ENCODE measurements at regions not wholly inside any gene's neighbourhood (a gene's known extent, or its start where the extent isn't known, plus 50 kb on each side); places are given as distances from the start of the nearest gene placed in this dataset.

DNA sequence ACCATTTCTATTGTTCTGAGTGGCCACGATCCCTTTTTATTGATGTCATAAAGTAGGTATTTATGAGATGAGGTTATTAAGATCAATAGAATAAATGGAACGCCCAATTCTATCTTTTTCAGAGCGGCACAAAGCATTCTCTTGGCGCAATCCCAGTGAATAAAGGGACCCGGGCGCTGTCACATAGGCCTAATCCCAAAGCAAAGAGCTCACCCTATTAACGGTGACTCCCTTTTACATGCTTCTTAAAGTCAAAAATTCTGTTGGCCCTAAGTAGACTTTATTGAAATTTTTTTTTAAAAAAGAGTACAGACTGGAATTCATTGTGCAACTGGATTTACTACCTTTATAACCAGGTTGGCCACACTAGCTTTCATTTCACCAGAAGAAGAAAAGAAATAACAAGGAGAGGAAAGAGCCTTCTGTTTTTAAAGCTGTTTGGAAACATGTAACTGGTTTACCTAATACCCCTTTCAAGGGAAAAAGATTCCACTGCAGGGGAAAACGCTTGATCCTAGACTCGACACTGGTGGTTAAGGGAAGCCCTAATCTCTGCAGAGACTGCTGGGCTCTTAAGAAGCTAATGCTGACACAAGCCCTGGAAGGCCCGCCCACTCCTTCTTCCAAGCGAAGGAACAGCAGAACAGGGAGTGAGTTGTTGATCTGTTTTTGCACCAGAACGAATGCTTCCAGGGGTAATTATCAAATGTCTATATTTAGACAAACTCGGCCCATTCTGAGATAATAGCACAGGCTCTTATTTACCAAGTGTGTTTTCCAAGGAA lies 381.2 kb downstream of the BCL11B start:
- Histone ChIP-seq H3K4me3 (ENCODE audit: low read depth in 2 of 2, low read length in 1 of 2) (no peak overlapping the region), H3K36me3 (replicated peaks in 1 of 2; ENCODE audit: control insufficient read depth in 1 of 2, insufficient read depth in 2 of 2, low read length in 1 of 2) (no peaks in the 10 kb centered on the region), H3K4me1 (ENCODE audit: control insufficient read depth in 1 of 2, insufficient read depth in 2 of 2, low read depth in 1 of 2, low read length in 1 of 2) (no peaks in the 10 kb centered on the region), H3K9me3 (no peaks in the 10 kb centered on the region), H2AFZ (ENCODE audit: low read depth) (no peak overlapping the region), H3F3A (replicated peaks; ENCODE audit: insufficient read depth) (no peaks in the 10 kb centered on the region), H3K4me2 (no peak overlapping the region), H4K20me1 (ENCODE audit: insufficient read depth) (no peaks in the 10 kb centered on the region), H3K79me2 (ENCODE audit: insufficient read depth) (no peaks in the 10 kb centered on the region), H3K9ac (no peak overlapping the region), H3K27ac (ENCODE audit: low read depth in 2 of 2, low read length in 1 of 2) (no peak overlapping the region), H3K27me3 (ENCODE audit: insufficient read depth) (peaks cover 45% of the 10 kb centered on the region), H3K9me2 (no peaks in the 10 kb centered on the region)
- ChIA-PET CTCF (interaction anchor here (0.7 kb wide), 1 partner anchor 10 kb away, joined by 3 read pairs; no protein-coding TSS in a partner anchor), POLR2A (no interaction called here)
- 7% methylated on average over 13 of the region's 13 CpGs for WGBS (ENCODE audit: low lambda C conversion rate)
- TF ChIP-seq FOXM1 (IDR thresholded peaks at IDR 0.05; ENCODE audit: low read depth): no peak
- TF ChIP-seq, protein P1, sequence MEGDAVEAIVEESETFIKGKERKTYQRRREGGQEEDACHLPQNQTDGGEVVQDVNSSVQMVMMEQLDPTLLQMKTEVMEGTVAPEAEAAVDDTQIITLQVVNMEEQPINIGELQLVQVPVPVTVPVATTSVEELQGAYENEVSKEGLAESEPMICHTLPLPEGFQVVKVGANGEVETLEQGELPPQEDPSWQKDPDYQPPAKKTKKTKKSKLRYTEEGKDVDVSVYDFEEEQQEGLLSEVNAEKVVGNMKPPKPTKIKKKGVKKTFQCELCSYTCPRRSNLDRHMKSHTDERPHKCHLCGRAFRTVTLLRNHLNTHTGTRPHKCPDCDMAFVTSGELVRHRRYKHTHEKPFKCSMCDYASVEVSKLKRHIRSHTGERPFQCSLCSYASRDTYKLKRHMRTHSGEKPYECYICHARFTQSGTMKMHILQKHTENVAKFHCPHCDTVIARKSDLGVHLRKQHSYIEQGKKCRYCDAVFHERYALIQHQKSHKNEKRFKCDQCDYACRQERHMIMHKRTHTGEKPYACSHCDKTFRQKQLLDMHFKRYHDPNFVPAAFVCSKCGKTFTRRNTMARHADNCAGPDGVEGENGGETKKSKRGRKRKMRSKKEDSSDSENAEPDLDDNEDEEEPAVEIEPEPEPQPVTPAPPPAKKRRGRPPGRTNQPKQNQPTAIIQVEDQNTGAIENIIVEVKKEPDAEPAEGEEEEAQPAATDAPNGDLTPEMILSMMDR (IDR thresholded peaks at IDR 0.05): no peak
- TF ChIP-seq, protein P2, sequence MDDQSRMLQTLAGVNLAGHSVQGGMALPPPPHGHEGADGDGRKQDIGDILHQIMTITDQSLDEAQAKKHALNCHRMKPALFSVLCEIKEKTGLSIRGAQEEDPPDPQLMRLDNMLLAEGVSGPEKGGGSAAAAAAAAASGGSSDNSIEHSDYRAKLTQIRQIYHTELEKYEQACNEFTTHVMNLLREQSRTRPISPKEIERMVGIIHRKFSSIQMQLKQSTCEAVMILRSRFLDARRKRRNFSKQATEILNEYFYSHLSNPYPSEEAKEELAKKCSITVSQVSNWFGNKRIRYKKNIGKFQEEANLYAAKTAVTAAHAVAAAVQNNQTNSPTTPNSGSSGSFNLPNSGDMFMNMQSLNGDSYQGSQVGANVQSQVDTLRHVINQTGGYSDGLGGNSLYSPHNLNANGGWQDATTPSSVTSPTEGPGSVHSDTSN (IDR thresholded peaks at IDR 0.05): no peak
- no peak for TF ChIP-seq GABPA (IDR thresholded peaks at IDR 0.05; ENCODE audit: low read depth)
- no peak for TF ChIP-seq FOSL2 (IDR thresholded peaks at IDR 0.05; ENCODE audit: borderline replicate concordance, low read depth)
- TF ChIP-seq, protein P3, sequence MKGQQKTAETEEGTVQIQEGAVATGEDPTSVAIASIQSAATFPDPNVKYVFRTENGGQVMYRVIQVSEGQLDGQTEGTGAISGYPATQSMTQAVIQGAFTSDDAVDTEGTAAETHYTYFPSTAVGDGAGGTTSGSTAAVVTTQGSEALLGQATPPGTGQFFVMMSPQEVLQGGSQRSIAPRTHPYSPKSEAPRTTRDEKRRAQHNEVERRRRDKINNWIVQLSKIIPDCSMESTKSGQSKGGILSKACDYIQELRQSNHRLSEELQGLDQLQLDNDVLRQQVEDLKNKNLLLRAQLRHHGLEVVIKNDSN (IDR thresholded peaks at IDR 0.05; ENCODE audit: borderline replicate concordance, low read depth): no peak
- no peak for DNase-seq

DNA sequence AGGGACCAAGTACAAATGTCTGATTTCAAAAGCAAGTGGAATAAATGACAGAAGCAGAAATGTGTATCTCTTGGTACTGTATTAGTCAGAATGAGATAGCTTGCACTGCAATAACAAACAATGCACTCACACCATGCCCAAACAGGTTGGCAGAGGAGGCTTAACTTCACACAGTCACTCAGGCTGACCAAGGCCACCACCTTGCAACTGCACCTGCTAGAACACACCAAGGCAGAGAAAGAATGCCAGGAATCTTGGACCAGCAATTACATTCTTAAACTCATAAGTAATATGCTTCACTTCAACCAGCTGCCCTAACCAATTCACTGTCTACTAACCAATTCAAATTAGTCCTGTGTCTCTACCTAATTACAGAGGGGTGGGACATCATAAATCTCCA lies 378.3 kb downstream of the BCL11B start:
- no peaks in the 10 kb centered on the region for H3K9me3 ChIP-seq
- no peaks in the 10 kb centered on the region for H4K20me1 ChIP-seq (ENCODE audit: insufficient read depth)
- H3K4me2 ChIP-seq: no peak overlapping the region
- H3F3A ChIP-seq (replicated peaks; ENCODE audit: insufficient read depth): no peaks in the 10 kb centered on the region
- no peaks in the 10 kb centered on the region for H3K79me2 ChIP-seq (ENCODE audit: insufficient read depth)
- H2AFZ ChIP-seq (ENCODE audit: low read depth): no peak overlapping the region
- no peak for TF ChIP-seq FOSL2 (IDR thresholded peaks at IDR 0.05; ENCODE audit: borderline replicate concordance, low read depth)
- TF ChIP-seq NFIC (IDR thresholded peaks at IDR 0.05; ENCODE audit: borderline replicate concordance): no peak
- no peak for TF ChIP-seq CHD2 (IDR thresholded peaks at IDR 0.05; ENCODE audit: low read length, partially characterized antibody)
- TF ChIP-seq, protein P4, sequence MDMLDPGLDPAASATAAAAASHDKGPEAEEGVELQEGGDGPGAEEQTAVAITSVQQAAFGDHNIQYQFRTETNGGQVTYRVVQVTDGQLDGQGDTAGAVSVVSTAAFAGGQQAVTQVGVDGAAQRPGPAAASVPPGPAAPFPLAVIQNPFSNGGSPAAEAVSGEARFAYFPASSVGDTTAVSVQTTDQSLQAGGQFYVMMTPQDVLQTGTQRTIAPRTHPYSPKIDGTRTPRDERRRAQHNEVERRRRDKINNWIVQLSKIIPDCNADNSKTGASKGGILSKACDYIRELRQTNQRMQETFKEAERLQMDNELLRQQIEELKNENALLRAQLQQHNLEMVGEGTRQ (IDR thresholded peaks at IDR 0.05; ENCODE audit: borderline replicate concordance, low read depth, low read length): no peak
- TF ChIP-seq RXRA (IDR thresholded peaks at IDR 0.05; ENCODE audit: borderline replicate concordance, low read depth): no peak
- TF ChIP-seq GATA2 (CRISPR knock-in tag; IDR thresholded peaks at IDR 0.05): no peak
- no peak for TF ChIP-seq RAD21 (IDR thresholded peaks at IDR 0.05; ENCODE audit: low read length)
- no peak for TF ChIP-seq POLR2AphosphoS5 (IDR thresholded peaks at IDR 0.05; ENCODE audit: low read depth, low read length)
- TF ChIP-seq, protein P3 (IDR thresholded peaks at IDR 0.05; ENCODE audit: borderline replicate concordance, low read depth): no peak
- TF ChIP-seq, protein P5, sequence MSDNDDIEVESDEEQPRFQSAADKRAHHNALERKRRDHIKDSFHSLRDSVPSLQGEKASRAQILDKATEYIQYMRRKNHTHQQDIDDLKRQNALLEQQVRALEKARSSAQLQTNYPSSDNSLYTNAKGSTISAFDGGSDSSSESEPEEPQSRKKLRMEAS (IDR thresholded peaks at IDR 0.05; ENCODE audit: low read depth): no peak
- TF ChIP-seq RFX5 (IDR thresholded peaks at IDR 0.05; ENCODE audit: low read length): no peak
- TF ChIP-seq ELF1 (IDR thresholded peaks at IDR 0.05): no peak
- no peak for TF ChIP-seq JUND (IDR thresholded peaks at IDR 0.05)
- no peak for TF ChIP-seq FOXM1 (IDR thresholded peaks at IDR 0.05; ENCODE audit: low read depth)
- TF ChIP-seq TCF12 (IDR thresholded peaks at IDR 0.05): no peak
- H3K27me3 ChIP-seq (ENCODE audit: insufficient read depth): peaks cover 41% of the 10 kb centered on the region
- H3K4me3 ChIP-seq (ENCODE audit: low read depth in 2 of 2, low read length in 1 of 2): no peak overlapping the region
- ChIA-PET POLR2A (no interaction called here), CTCF (no interaction called here)
- no peak for DNase-seq
- no peaks in the 10 kb centered on the region for H3K9me2 ChIP-seq
- no peak overlapping the region for H3K9ac ChIP-seq
- H3K4me1 ChIP-seq (ENCODE audit: control insufficient read depth in 1 of 2, insufficient read depth in 2 of 2, low read depth in 1 of 2, low read length in 1 of 2): no peaks in the 10 kb centered on the region
- H3K27ac ChIP-seq (ENCODE audit: low read depth in 2 of 2, low read length in 1 of 2): no peak overlapping the region
- H3K36me3 ChIP-seq (replicated peaks in 1 of 2; ENCODE audit: control insufficient read depth in 1 of 2, insufficient read depth in 2 of 2, low read length in 1 of 2): no peaks in the 10 kb centered on the region

All from SK-N-SH (cell line).